Right atrium auricular region (tissue), 2 donors: ENCODE measurements at regions not wholly inside any gene's neighbourhood (a gene's known extent, or its start where the extent isn't known, plus 50 kb on each side); places are given as distances from the start of the nearest gene placed in this dataset.

Experiments
- DNase-seq: peaks from one replicate; pipeline ENCODE4 v3.0.0-alpha.2; 2019; ENCODE audit warnings: low spot score
- H3K27ac ChIP-seq, 2 donors: fragments of 200-600 bp; sonication (generic); 1 replicate in 1 of 2; 2 replicates in 1 of 2; pipeline ENCODE4 v1.5.1; 2016 to 2019
- H3K27me3 ChIP-seq, 2 donors: fragments of 200-600 bp; sonication (generic); one replicate each; pipeline versions ENCODE4 v1.5.1 to v1.6.0; 2017 to 2019
- H3K36me3 ChIP-seq: fragments of 200-600 bp; sonication (generic); one replicate; pipeline ENCODE4 v1.5.1; 2016
- H3K4me1 ChIP-seq, 2 donors: fragments of 200-600 bp; sonication (generic); one replicate each; pipeline versions ENCODE4 v1.5.1 to v1.6.0; 2017 to 2019
- H3K4me3 ChIP-seq, 2 donors: fragments of 200-600 bp; sonication (generic); 1 replicate in 1 of 2; 2 replicates in 1 of 2; pipeline ENCODE4 v1.5.1; 2017 to 2019; ENCODE audit warnings: mild to moderate bottlenecking in 1 of 2, moderate library complexity in 1 of 2
- H3K9me3 ChIP-seq, 2 donors: fragments of 200-600 bp; sonication (generic); one replicate each; pipeline ENCODE4 v1.5.1; 2019
- TF ChIP-seq, protein P1 (sequence below), 2 donors: fragments of 200-600 bp; sonication (generic); IDR thresholded peaks; one replicate each; pipeline ENCODE4 v1.5.1; 2019; ENCODE audit warnings: antibody characterized with exemption in 2 of 2

DNA sequence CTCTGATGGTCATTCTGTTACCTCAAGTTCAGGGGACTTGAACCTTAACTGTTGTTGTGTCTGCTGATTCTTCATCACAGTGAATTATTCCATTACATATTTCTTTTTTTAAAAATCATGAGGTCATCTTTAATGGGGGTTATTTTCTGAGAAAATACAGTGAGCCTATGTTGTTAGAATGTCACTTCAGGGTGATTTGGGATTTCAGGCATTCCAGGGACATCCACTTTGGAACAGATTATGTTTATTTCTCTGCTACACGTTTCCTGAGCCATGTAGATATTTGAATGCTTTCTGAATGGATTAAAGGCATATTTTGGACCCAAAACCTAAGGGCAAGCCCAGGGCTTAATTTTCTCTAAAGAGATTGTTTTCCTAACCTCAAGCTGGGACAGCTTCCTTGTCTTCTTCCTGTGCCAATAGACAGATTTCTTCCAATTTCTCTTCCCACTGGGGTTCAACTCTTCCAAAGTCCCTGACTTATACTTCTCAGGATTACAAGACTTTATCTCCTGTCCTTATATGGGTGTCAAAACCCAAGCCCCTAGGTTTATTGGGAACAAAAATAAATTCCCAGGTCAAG is 271.7 kb downstream of the ARHGAP12 start:
- TF ChIP-seq, protein P1, sequence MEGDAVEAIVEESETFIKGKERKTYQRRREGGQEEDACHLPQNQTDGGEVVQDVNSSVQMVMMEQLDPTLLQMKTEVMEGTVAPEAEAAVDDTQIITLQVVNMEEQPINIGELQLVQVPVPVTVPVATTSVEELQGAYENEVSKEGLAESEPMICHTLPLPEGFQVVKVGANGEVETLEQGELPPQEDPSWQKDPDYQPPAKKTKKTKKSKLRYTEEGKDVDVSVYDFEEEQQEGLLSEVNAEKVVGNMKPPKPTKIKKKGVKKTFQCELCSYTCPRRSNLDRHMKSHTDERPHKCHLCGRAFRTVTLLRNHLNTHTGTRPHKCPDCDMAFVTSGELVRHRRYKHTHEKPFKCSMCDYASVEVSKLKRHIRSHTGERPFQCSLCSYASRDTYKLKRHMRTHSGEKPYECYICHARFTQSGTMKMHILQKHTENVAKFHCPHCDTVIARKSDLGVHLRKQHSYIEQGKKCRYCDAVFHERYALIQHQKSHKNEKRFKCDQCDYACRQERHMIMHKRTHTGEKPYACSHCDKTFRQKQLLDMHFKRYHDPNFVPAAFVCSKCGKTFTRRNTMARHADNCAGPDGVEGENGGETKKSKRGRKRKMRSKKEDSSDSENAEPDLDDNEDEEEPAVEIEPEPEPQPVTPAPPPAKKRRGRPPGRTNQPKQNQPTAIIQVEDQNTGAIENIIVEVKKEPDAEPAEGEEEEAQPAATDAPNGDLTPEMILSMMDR (IDR thresholded peaks at IDR 0.05) = no peak
- H3K4me3 ChIP-seq = no peak overlapping the region
- no peaks in the 10 kb centered on the region for H3K27me3 ChIP-seq
- H3K4me1 ChIP-seq = no peaks in the 10 kb centered on the region
- H3K27ac ChIP-seq = peak overlapping the region; percentile 15 to 64
- DNase-seq = no peak
- H3K9me3 ChIP-seq = no peaks in the 10 kb centered on the region
- H3K36me3 ChIP-seq = no peaks in the 10 kb centered on the region

DNA sequence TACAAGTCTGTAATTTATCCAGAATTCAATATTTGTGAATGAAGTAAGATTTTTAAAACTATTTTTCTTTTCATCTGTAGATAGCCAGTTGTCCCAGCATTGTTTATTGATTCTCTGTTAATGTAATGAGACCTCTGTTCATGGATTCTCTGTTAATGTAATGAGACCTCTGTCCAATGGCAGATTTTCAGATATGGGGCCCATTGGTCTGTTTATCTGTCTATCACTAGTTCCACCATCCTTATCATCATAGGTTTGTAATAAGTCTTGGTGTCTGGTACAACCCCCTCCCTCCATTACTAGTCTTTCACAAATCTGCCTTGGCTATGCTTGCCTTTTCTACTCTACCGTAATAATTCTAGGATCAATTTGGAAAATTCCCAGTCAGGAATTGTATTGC is 276.6 kb downstream of the ARHGAP12 start:
- TF ChIP-seq, protein P1 (IDR thresholded peaks at IDR 0.05) = no peak
- H3K4me3 ChIP-seq = no peak overlapping the region
- no peaks in the 10 kb centered on the region for H3K9me3 ChIP-seq
- H3K4me1 ChIP-seq = peaks cover 0 to 13% of the 10 kb centered on the region in 2 donors
- no peaks in the 10 kb centered on the region for H3K27me3 ChIP-seq
- no peak overlapping the region for H3K27ac ChIP-seq
- no peak for DNase-seq
- H3K36me3 ChIP-seq = no peaks in the 10 kb centered on the region

DNA sequence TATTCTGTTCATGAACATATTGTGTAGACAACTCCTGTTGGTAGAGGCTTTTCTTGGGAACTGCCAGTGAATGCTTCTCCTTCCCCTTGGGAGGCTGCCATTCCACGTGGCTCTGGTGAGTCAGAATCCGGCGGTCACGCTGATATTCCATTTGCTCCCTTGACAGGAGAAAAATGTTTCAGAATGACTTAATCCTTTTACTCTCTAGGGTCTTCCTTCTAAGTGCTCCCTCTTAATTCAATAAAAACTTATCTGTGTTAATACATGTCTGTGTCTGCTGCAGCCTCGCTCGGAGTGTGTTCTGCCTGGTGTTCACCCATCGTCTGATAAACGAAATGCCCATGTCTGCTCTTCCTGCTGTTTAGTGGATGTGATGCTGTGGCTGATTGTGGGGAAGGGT is 278.6 kb downstream of the ARHGAP12 start:
- H3K4me1 ChIP-seq = peaks cover 0 to 13% of the 10 kb centered on the region in 2 donors
- H3K27me3 ChIP-seq = no peaks in the 10 kb centered on the region
- TF ChIP-seq, protein P1 (IDR thresholded peaks at IDR 0.05) = no peak
- H3K27ac ChIP-seq = peak overlapping the region; percentile 54
- peak overlapping the region in 1 of 2 donors; percentile 21 for H3K4me3 ChIP-seq
- no peaks in the 10 kb centered on the region for H3K36me3 ChIP-seq
- peak; percentile 91 for DNase-seq
- H3K9me3 ChIP-seq = no peaks in the 10 kb centered on the region

DNA sequence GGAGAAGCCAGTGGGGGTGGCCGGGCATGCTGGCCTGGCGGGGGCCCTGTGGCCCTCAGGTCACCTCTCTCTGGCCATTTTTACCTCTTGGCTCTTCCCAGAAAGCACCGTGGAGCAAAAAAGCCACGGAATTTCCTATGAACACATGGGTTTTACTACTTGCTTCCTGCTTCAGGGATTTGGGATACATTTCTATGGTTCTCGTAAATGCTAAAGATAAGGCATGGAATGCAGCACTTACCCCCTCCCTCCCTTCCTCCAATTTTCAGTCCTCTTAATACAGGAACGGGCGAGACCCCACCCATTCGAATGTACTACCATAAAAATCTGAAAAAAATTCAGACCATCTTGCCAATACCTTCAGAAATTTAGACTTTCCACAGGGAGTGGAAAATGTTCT is 279.7 kb downstream of the ARHGAP12 start:
- Histone ChIP-seq H3K4me1 (peaks cover 0 to 13% of the 10 kb centered on the region in 2 donors), H3K4me3 (no peak overlapping the region), H3K9me3 (no peaks in the 10 kb centered on the region), H3K36me3 (no peaks in the 10 kb centered on the region), H3K27ac (peak overlapping the region; percentile 54), H3K27me3 (no peaks in the 10 kb centered on the region)
- TF ChIP-seq, protein P1 (IDR thresholded peaks at IDR 0.05) = no peak
- no peak for DNase-seq

DNA sequence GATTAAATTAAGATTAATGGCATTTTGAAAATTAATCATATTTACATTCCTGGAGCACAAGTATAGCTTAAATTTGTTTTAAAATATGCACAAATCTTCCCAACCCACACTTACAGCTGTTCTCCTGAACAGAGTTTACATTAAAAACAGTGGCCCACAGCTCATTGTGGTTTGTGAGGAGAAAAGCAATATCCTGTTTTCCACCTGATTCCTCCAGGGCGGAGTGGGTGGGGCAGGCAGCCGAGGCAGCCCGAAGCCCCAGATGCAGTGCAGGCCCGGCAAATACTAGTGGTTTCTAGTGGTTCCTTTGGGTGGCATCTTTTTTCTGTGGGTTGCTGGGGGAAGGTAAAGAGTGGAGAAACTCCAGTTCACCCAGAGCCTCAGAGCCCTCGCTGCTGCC is 280.8 kb downstream of the ARHGAP12 start:
- Histone ChIP-seq H3K27me3 (no peaks in the 10 kb centered on the region), H3K36me3 (no peaks in the 10 kb centered on the region), H3K27ac (no peak overlapping the region), H3K4me3 (no peak overlapping the region), H3K4me1 (peaks cover 0 to 13% of the 10 kb centered on the region in 2 donors), H3K9me3 (no peaks in the 10 kb centered on the region)
- no peak for DNase-seq
- TF ChIP-seq, protein P1 (IDR thresholded peaks at IDR 0.05) = no peak

DNA sequence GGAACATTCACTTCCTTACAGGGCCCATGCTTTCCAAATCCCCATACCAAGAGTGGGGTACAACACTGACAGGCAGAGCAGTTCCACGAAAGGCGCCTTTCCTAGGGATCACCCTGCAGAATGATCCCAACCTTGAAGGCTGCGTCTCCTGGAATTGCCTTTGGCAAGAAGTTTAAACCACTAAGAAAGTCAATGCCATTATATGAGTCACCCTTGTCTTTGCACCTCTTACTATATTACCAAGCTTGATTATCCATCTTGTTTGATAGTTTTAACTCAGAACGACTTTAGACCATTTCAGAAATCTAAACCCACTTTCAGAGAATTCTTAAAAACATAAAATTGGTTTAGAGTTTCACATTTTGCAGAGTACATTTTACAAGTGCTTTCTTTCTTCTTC is 282.1 kb downstream of the ARHGAP12 start:
- Histone ChIP-seq H3K27ac (no peak overlapping the region), H3K27me3 (no peaks in the 10 kb centered on the region), H3K36me3 (no peaks in the 10 kb centered on the region), H3K4me3 (no peak overlapping the region), H3K4me1 (peaks cover 0 to 13% of the 10 kb centered on the region in 2 donors), H3K9me3 (peaks cover 0 to 7% of the 10 kb centered on the region in 2 donors)
- DNase-seq = no peak
- TF ChIP-seq, protein P1 (IDR thresholded peaks at IDR 0.05) = no peak
